LNCaP clone FGC (cell line): ENCODE measurements at regions not wholly inside any gene's neighbourhood (a gene's known extent, or its start where the extent isn't known, plus 50 kb on each side); places are given as distances from the start of the nearest gene placed in this dataset.

Experiments used
- DNase-seq: peaks from one replicate; pipeline ENCODE4 v3.0.0-alpha.2; 2011; ENCODE audit warnings: low read depth
- H3K4me3 ChIP-seq: 2 replicates; pipeline ENCODE4 v1.5.1; 2011; ENCODE audit warnings: mild to moderate bottlenecking, low read depth, low read length, control low read depth
- CTCF ChIP-seq: IDR thresholded peaks from 2 replicates; pipeline ENCODE4 v1.5.1; 2012; ENCODE audit warnings: mild to moderate bottlenecking; ENCODE audit not compliant: control insufficient read depth, insufficient read depth; ENCODE audit errors: extremely low read depth

- TF ChIP-seq CTCF, result peak; percentile 49
- no peak for DNase-seq
These were observed 460.5 kb downstream of the ZNF385D start for GRCh38 chr3:21290557-21290956.

GRCh38 chr3:21274079-21274571, 476.9 kb downstream of the ZNF385D start:
- no peak overlapping the region for H3K4me3 ChIP-seq
- no peak for TF ChIP-seq CTCF
- no peak for DNase-seq

More at GRCh38 chr3:21290557-21290956, 460.5 kb downstream of the ZNF385D start:
- no peak overlapping the region for H3K4me3 ChIP-seq

- H3K4me3 ChIP-seq, result no peak overlapping the region
- TF ChIP-seq CTCF, result no peak
- DNase-seq, result no peak
These were observed 477.6 kb downstream of the ZNF385D start for GRCh38 chr3:21273259-21274025.

GRCh38 chr3:21271606-21272016, 479.4 kb downstream of the ZNF385D start:
- no peak overlapping the region for H3K4me3 ChIP-seq
- TF ChIP-seq CTCF, result no peak
- DNase-seq, result no peak

GRCh38 chr3:21269882-21270281, 481.1 kb downstream of the ZNF385D start:
- no peak for TF ChIP-seq CTCF
- DNase-seq, result no peak
- no peak overlapping the region for H3K4me3 ChIP-seq

GRCh38 chr3:21260507-21260906, 490.5 kb downstream of the ZNF385D start:
- H3K4me3 ChIP-seq, result no peak overlapping the region
- no peak for TF ChIP-seq CTCF
- DNase-seq, result no peak

GRCh38 chr3:21259896-21260295, 491.1 kb downstream of the ZNF385D start:
- no peak for TF ChIP-seq CTCF
- DNase-seq, result no peak
- H3K4me3 ChIP-seq, result no peak overlapping the region
